ENCODE measurements at regions not wholly inside any gene's neighbourhood (a gene's known extent, or its start where the extent isn't known, plus 50 kb on each side); places are given as distances from the start of the nearest gene placed in this dataset.

- Histone ChIP-seq H3K4me3 (ENCODE audit: low read depth, low read length) (no peak overlapping the region), H3K9me3 (ENCODE audit: control insufficient read depth, insufficient read depth, low read length) (no peaks in the 10 kb centered on the region), H3K27ac (ENCODE audit: low read depth, low read length) (no peak overlapping the region), H3K27me3 (ENCODE audit: control insufficient read depth, insufficient read depth, low read length) (no peaks in the 10 kb centered on the region)
- no peak for TF ChIP-seq CTCF (IDR thresholded peaks at IDR 0.05; ENCODE audit: low read depth, low read length)
- ChIA-PET CTCF (no interaction called here), POLR2A (no interaction called here)
- no peak for DNase-seq (ENCODE audit: low read depth, low spot score)
These were observed 185.5 kb upstream of the STS start for GRCh38 chrX:6962006-6962355.

GRCh38 chrX:6961286-6962005, 186.1 kb upstream of the STS start:
- no peak overlapping the region for H3K27ac ChIP-seq (ENCODE audit: low read depth, low read length)
- H3K27me3 ChIP-seq (ENCODE audit: control insufficient read depth, insufficient read depth, low read length), result no peaks in the 10 kb centered on the region
- POLR2A ChIA-PET, result no interaction called here
- no peaks in the 10 kb centered on the region for H3K9me3 ChIP-seq (ENCODE audit: control insufficient read depth, insufficient read depth, low read length)
- CTCF ChIA-PET, result no interaction called here
- no peak for DNase-seq (ENCODE audit: low read depth, low spot score)
- TF ChIP-seq CTCF (IDR thresholded peaks at IDR 0.05; ENCODE audit: low read depth, low read length), result no peak
- H3K4me3 ChIP-seq (ENCODE audit: low read depth, low read length), result no peak overlapping the region

GRCh38 chrX:6959006-6959405, 188.5 kb upstream of the STS start:
- no peak for TF ChIP-seq CTCF (IDR thresholded peaks at IDR 0.05; ENCODE audit: low read depth, low read length)
- CTCF ChIA-PET, result no interaction called here
- Histone ChIP-seq H3K9me3 (ENCODE audit: control insufficient read depth, insufficient read depth, low read length) (no peaks in the 10 kb centered on the region), H3K27ac (ENCODE audit: low read depth, low read length) (no peak overlapping the region), H3K27me3 (ENCODE audit: control insufficient read depth, insufficient read depth, low read length) (no peaks in the 10 kb centered on the region), H3K4me3 (ENCODE audit: low read depth, low read length) (no peak overlapping the region)
- no peak for DNase-seq (ENCODE audit: low read depth, low spot score)
- POLR2A ChIA-PET, result no interaction called here

GRCh38 chrX:6954836-6955235, 192.7 kb upstream of the STS start:
- TF ChIP-seq CTCF (IDR thresholded peaks at IDR 0.05; ENCODE audit: low read depth, low read length), result no peak
- no peak overlapping the region for H3K4me3 ChIP-seq (ENCODE audit: low read depth, low read length)
- H3K27ac ChIP-seq (ENCODE audit: low read depth, low read length), result no peak overlapping the region
- H3K9me3 ChIP-seq (ENCODE audit: control insufficient read depth, insufficient read depth, low read length), result no peaks in the 10 kb centered on the region; the same call in 1 of the 2 replicates
- ChIA-PET CTCF (no interaction called here), POLR2A (no interaction called here)
- no peak for DNase-seq (ENCODE audit: low read depth, low spot score)
- H3K27me3 ChIP-seq (ENCODE audit: control insufficient read depth, insufficient read depth, low read length), result no peaks in the 10 kb centered on the region

GRCh38 chrX:6946168-6946567, 201.3 kb upstream of the STS start:
- no peak overlapping the region for H3K4me3 ChIP-seq (ENCODE audit: low read depth, low read length)
- DNase-seq (ENCODE audit: low read depth, low spot score), result no peak
- ChIA-PET POLR2A (no interaction called here), CTCF (no interaction called here)
- no peak for TF ChIP-seq CTCF (IDR thresholded peaks at IDR 0.05; ENCODE audit: low read depth, low read length)
- H3K27ac ChIP-seq (ENCODE audit: low read depth, low read length), result no peak overlapping the region
- H3K27me3 ChIP-seq (ENCODE audit: control insufficient read depth, insufficient read depth, low read length), result no peaks in the 10 kb centered on the region
- no peaks in the 10 kb centered on the region for H3K9me3 ChIP-seq (ENCODE audit: control insufficient read depth, insufficient read depth, low read length)
